DND-41 (cell line): ENCODE measurements at regions not wholly inside any gene's neighbourhood (a gene's known extent, or its start where the extent isn't known, plus 50 kb on each side); places are given as distances from the start of the nearest gene placed in this dataset.

ENCODE experiments used
- ATAC-seq: fragments of 200-7000 bp; cut with Tn5 transposase; 3 replicates; pipeline ENCODE4 v1.9.1; 2021; ENCODE audit warnings: low read depth; ENCODE audit not compliant: insufficient read depth
- DNase-seq: peaks from one replicate; pipeline ENCODE4 v3.0.0-alpha.2; 2020
- H2AFZ ChIP-seq: 2 replicates; pipeline ENCODE4 v1.6.0; 2012; ENCODE audit warnings: low read depth, low read length
- H3K27ac ChIP-seq: 2 replicates; pipeline ENCODE4 v1.5.1; 2012; ENCODE audit warnings: low read length, inconsistent platforms
- H3K27me3 ChIP-seq: fragments of 200-600 bp; sonication (generic); 2 replicates; pipeline ENCODE4 v1.6.0; 2012; ENCODE audit warnings: low read length, mild to moderate bottlenecking, inconsistent platforms; ENCODE audit not compliant: insufficient read depth, poor library complexity
- H3K36me3 ChIP-seq: 2 replicates; pipeline ENCODE4 v1.5.1; 2012; ENCODE audit warnings: low read length, inconsistent platforms; ENCODE audit not compliant: insufficient read depth
- H3K4me1 ChIP-seq: 2 replicates; pipeline ENCODE4 v1.5.1; 2012; ENCODE audit warnings: mild to moderate bottlenecking, low read length; ENCODE audit not compliant: insufficient read depth
- H3K4me2 ChIP-seq: 2 replicates; pipeline ENCODE4 v1.6.0; 2012; ENCODE audit warnings: mild to moderate bottlenecking, moderate library complexity, low read length, inconsistent platforms; ENCODE audit not compliant: insufficient read depth
- H3K4me3 ChIP-seq, 2 experiments: fragments of 200-600 bp in 1 of 2; shearing (Covaris generic) in 1 of 2; 2 replicates each; pipeline ENCODE4 v1.5.1; 2012 to 2016; ENCODE audit warnings: inconsistent platforms in 2 of 2, low read length in 2 of 2, mild to moderate bottlenecking in 2 of 2, low read depth in 1 of 2, moderate library complexity in 1 of 2
- H3K79me2 ChIP-seq: 2 replicates; pipeline ENCODE4 v1.6.0; 2012; ENCODE audit warnings: low read length, inconsistent platforms; ENCODE audit not compliant: insufficient read depth
- H3K9ac ChIP-seq: 2 replicates; pipeline ENCODE4 v1.6.0; 2012; ENCODE audit warnings: low read depth, mild to moderate bottlenecking, inconsistent platforms, low read length, moderate library complexity
- H3K9me3 ChIP-seq: 2 replicates; pipeline ENCODE4 v1.5.1; 2012; ENCODE audit warnings: low read length, moderate library complexity, mild to moderate bottlenecking, inconsistent platforms; ENCODE audit not compliant: insufficient read depth, severe bottlenecking
- H4K20me1 ChIP-seq: 2 replicates; pipeline ENCODE4 v1.6.0; 2012; ENCODE audit warnings: low read length; ENCODE audit not compliant: insufficient read depth
- CTCF ChIP-seq: IDR thresholded peaks from 2 replicates; pipeline ENCODE4 v1.5.1; 2012; ENCODE audit warnings: borderline replicate concordance, low read length, moderate library complexity, mild to moderate bottlenecking; ENCODE audit not compliant: poor library complexity, severe bottlenecking; ENCODE audit errors: extremely low read depth
- EZH2 ChIP-seq: IDR thresholded peaks from 3 replicates; pipeline ENCODE4 v1.6.1; 2012; ENCODE audit warnings: borderline replicate concordance, low read depth, mild to moderate bottlenecking, moderate library complexity, low read length, inconsistent platforms; ENCODE audit not compliant: severe bottlenecking

GRCh38 chr4:174038481-174038880 is 245.0 kb downstream of the FBXO8 start:
- H2AFZ ChIP-seq = no peak overlapping the region
- H3K27me3 ChIP-seq = no peaks in the 10 kb centered on the region

GRCh38 chr4:174037631-174038030 is 245.8 kb downstream of the FBXO8 start:
- H4K20me1 ChIP-seq = no peaks in the 10 kb centered on the region
- TF ChIP-seq CTCF (no peak), EZH2 (no peak)
- H3K9me3 ChIP-seq = no peaks in the 10 kb centered on the region
- H3K27me3 ChIP-seq = no peaks in the 10 kb centered on the region
- no peak overlapping the region for H3K4me3 ChIP-seq
- no peaks in the 10 kb centered on the region for H3K4me1 ChIP-seq
- DNase-seq (no peak), ATAC-seq (no peak)
- H3K36me3 ChIP-seq = no peaks in the 10 kb centered on the region
- no peak overlapping the region for H3K9ac ChIP-seq
- no peak overlapping the region for H2AFZ ChIP-seq
- H3K4me2 ChIP-seq = no peak overlapping the region
- no peak overlapping the region for H3K27ac ChIP-seq
- H3K79me2 ChIP-seq = no peaks in the 10 kb centered on the region

More at GRCh38 chr4:174038481-174038880, 245.0 kb downstream of the FBXO8 start:
- Histone ChIP-seq H3K79me2 (no peaks in the 10 kb centered on the region), H3K27ac (no peak overlapping the region), H3K4me1 (no peaks in the 10 kb centered on the region), H3K4me3 (no peak overlapping the region), H3K36me3 (no peaks in the 10 kb centered on the region), H4K20me1 (no peaks in the 10 kb centered on the region), H3K4me2 (no peak overlapping the region), H3K9ac (no peak overlapping the region), H3K9me3 (no peaks in the 10 kb centered on the region)
- ATAC-seq = no peak
- no peak for TF ChIP-seq EZH2
- no peak for DNase-seq

DNA sequence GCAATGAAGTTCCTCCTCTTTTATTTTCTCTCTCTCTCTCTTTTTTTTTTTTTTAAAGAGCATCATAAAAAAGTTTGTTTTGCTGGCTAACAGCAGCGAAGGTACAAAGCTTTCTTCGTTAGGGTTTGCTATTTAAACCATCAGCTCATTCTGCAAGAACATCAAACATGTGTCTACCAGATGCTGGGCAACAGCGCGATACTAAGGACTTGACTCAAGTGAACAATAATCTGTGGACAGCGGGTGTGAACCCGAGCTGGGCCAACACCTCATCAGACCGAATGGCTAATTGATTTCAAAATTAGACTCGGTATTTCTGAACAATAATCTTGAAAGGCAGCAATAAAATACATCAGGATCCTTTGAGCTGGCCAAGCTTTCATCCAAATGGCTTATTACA is 246.4 kb downstream of the FBXO8 start:
- Histone ChIP-seq H3K4me1 (no peaks in the 10 kb centered on the region), H3K9ac (no peak overlapping the region), H3K9me3 (no peaks in the 10 kb centered on the region), H3K4me3 (no peak overlapping the region), H4K20me1 (no peaks in the 10 kb centered on the region), H3K27me3 (no peaks in the 10 kb centered on the region), H3K79me2 (no peaks in the 10 kb centered on the region), H3K4me2 (no peak overlapping the region), H2AFZ (no peak overlapping the region), H3K36me3 (no peaks in the 10 kb centered on the region), H3K27ac (no peak overlapping the region)
- TF ChIP-seq EZH2 = no peak
- no peak for TF ChIP-seq CTCF
- ATAC-seq (no peak), DNase-seq (no peak)

DNA sequence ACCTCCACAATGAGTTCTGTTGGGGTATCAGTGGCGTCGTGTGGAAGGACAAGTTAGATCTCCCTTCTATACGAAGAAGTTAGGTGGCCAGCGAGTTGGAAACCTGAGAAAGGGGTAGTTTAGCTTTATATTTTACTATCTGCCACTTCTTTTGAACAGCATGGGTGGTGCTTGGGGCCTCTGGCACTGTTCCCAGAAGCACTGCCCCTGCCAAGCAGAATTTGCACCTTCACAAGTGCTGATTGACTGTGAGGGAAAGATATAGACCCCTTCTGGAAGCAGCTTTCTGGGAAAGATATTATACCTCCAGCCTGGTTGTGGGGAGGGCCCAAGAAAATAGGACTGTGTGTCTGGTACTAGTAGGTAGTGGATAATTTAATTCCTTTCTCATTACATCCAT is 246.9 kb downstream of the FBXO8 start:
- Histone ChIP-seq H3K36me3 (no peaks in the 10 kb centered on the region), H3K9ac (no peak overlapping the region), H3K79me2 (no peaks in the 10 kb centered on the region), H3K27me3 (no peaks in the 10 kb centered on the region), H2AFZ (no peak overlapping the region), H3K4me3 (no peak overlapping the region), H3K4me2 (no peak overlapping the region), H3K27ac (no peak overlapping the region), H4K20me1 (no peaks in the 10 kb centered on the region), H3K9me3 (no peaks in the 10 kb centered on the region), H3K4me1 (no peaks in the 10 kb centered on the region)
- no peak for ATAC-seq
- DNase-seq = no peak
- no peak for TF ChIP-seq CTCF
- TF ChIP-seq EZH2 = no peak
